ENCODE measurements at regions not wholly inside any gene's neighbourhood (a gene's known extent, or its start where the extent isn't known, plus 50 kb on each side); places are given as distances from the start of the nearest gene placed in this dataset.

- no peak overlapping the region for H3T11ph ChIP-seq (ENCODE audit: low read length)
- no peak for TF ChIP-seq CTCF (conservative IDR thresholded peaks at IDR 0.05)
- no peaks in the 10 kb centered on the region for H3K27me3 ChIP-seq (ENCODE audit: insufficient read depth, low read length)
- H3K9ac ChIP-seq (ENCODE audit: extremely low read depth, insufficient read length, low read length), result no peak overlapping the region
- H3K4me1 ChIP-seq (ENCODE audit: insufficient read depth, low read length), result no peaks in the 10 kb centered on the region
- H3K27me3 Mint-ChIP-seq (ENCODE audit: low read depth), result no peaks in the 10 kb centered on the region
- H3K4me1 Mint-ChIP-seq, result no peaks in the 10 kb centered on the region
- no peak overlapping the region for H3K4ac ChIP-seq (ENCODE audit: low read depth, low read length)
- no peaks in the 10 kb centered on the region for H3K79me1 ChIP-seq (ENCODE audit: insufficient read depth, low read depth, low read length, poor library complexity, severe bottlenecking)
- no peak overlapping the region for H3K27ac Mint-ChIP-seq
- H2AK5ac ChIP-seq (ENCODE audit: insufficient read length, low read length), result no peak overlapping the region
- H4K91ac ChIP-seq (ENCODE audit: insufficient read length, low read depth, low read length), result no peak overlapping the region
- H2AFZ ChIP-seq (ENCODE audit: low read length), result no peak overlapping the region
- H3K36me3 Mint-ChIP-seq (ENCODE audit: insufficient read depth in 1 of 3, low read depth in 3 of 3), result no peaks in the 10 kb centered on the region; a peak in 3 of 7 replicates
- no peak overlapping the region for H4K5ac ChIP-seq (ENCODE audit: insufficient read length, low read depth, low read length)
- H2BK20ac ChIP-seq (ENCODE audit: low read depth, low read length, poor library complexity, severe bottlenecking), result no peak overlapping the region
- H3K27ac ChIP-seq (ENCODE audit: insufficient read length, low read depth, low read length), result no peak overlapping the region
- no peak overlapping the region for H2BK5ac ChIP-seq (ENCODE audit: insufficient read length, low read length)
- H3K23ac ChIP-seq (ENCODE audit: insufficient read length, low read depth, low read length), result no peak overlapping the region
- no peaks in the 10 kb centered on the region for H3K23me2 ChIP-seq (ENCODE audit: insufficient read length, low read depth, low read length, poor library complexity, severe bottlenecking)
- WGBS (ENCODE audit: extremely low coverage, insufficient read length, low lambda C conversion rate), result 100% methylated on average over 5 of the region's 10 CpGs
- H4K8ac ChIP-seq (replicated peaks; ENCODE audit: insufficient read length, low read depth, low read length), result no peak overlapping the region
- no peak overlapping the region for H3K18ac ChIP-seq (ENCODE audit: insufficient read length, low read depth, low read length)
- H3K9me3 ChIP-seq (ENCODE audit: control insufficient read depth, low read depth, low read length), result peaks cover 85% of the 10 kb centered on the region
- H2BK120ac ChIP-seq (ENCODE audit: low read depth, low read length, poor library complexity, severe bottlenecking), result no peak overlapping the region
- no peak for DNase-seq
- H3K4me3 Mint-ChIP-seq, result no peak overlapping the region
- no peak overlapping the region for H2BK12ac ChIP-seq (ENCODE audit: insufficient read length, low read depth, low read length)
- peaks cover 4% of the 10 kb centered on the region in 2 experiments; a peak in 4 of 5 replicates for H3K9me3 Mint-ChIP-seq
- H4K20me1 ChIP-seq (ENCODE audit: control insufficient read depth, insufficient read depth, insufficient read length), result no peaks in the 10 kb centered on the region
- H3K14ac ChIP-seq (ENCODE audit: insufficient read depth, low read length), result no peak overlapping the region
- no peak overlapping the region for H3K4me2 ChIP-seq (ENCODE audit: insufficient read depth, insufficient read length, low read length)
- H2BK15ac ChIP-seq (ENCODE audit: low read depth, low read length), result no peak overlapping the region
- H3K56ac ChIP-seq (ENCODE audit: insufficient read length, low read depth, low read length), result no peak overlapping the region
- no peaks in the 10 kb centered on the region for H3K79me2 ChIP-seq (ENCODE audit: insufficient read depth, low read length)
Measured at GRCh38 chr17:26809033-26809432, 484.9 kb upstream of the WSB1 start.

Measured in H9 (cell line).